ENCODE measurements at regions not wholly inside any gene's neighbourhood (a gene's known extent, or its start where the extent isn't known, plus 50 kb on each side); places are given as distances from the start of the nearest gene placed in this dataset.

DNA sequence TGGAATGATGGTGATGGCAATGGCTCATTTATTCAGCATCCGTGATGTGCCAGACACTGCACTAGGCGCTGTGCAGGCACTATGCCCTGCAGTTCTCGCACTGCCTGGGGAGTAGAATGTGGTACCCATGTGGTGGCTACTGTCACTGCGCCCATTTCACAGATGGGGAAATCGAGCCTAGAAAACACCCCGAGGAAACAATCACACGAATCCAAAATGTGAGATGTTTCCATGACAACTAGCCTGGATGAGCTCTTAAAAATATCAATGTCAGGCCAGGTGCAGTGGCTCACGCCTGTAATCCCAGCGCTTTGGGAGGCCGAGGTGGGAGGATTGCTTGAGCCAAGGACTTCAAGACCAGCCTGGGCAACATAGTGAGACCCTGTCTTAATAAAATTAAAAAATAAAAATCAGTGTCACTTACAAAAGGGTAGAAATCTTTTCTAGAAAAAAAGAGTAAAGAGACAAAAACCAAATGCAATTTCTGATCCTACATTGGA lies 57.9 kb upstream of the TNRC6A start:
- H3K9me3 ChIP-seq, result no peaks in the 10 kb centered on the region
- H3K4me3 ChIP-seq, result no peak overlapping the region
- no peak for DNase-seq (ENCODE audit: low spot score)
- no peaks in the 10 kb centered on the region for H3K36me3 ChIP-seq
- no peak overlapping the region for H3K27ac ChIP-seq
- intact Hi-C loops (cut with DNase I), result no loop called here
- H3K4me1 ChIP-seq (replicated peaks), result no peaks in the 10 kb centered on the region
- 82% methylated on average over 10 of the region's 10 CpGs for WGBS
- no peaks in the 10 kb centered on the region for H3K27me3 ChIP-seq (replicated peaks; ENCODE audit: insufficient read depth)
- TF ChIP-seq POLR2AphosphoS5 (IDR thresholded peaks at IDR 0.05) (no peak), POLR2A (IDR thresholded peaks at IDR 0.05) (no peak)
- TF ChIP-seq, protein P1, sequence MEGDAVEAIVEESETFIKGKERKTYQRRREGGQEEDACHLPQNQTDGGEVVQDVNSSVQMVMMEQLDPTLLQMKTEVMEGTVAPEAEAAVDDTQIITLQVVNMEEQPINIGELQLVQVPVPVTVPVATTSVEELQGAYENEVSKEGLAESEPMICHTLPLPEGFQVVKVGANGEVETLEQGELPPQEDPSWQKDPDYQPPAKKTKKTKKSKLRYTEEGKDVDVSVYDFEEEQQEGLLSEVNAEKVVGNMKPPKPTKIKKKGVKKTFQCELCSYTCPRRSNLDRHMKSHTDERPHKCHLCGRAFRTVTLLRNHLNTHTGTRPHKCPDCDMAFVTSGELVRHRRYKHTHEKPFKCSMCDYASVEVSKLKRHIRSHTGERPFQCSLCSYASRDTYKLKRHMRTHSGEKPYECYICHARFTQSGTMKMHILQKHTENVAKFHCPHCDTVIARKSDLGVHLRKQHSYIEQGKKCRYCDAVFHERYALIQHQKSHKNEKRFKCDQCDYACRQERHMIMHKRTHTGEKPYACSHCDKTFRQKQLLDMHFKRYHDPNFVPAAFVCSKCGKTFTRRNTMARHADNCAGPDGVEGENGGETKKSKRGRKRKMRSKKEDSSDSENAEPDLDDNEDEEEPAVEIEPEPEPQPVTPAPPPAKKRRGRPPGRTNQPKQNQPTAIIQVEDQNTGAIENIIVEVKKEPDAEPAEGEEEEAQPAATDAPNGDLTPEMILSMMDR (IDR thresholded peaks at IDR 0.05), result no peak

DNA sequence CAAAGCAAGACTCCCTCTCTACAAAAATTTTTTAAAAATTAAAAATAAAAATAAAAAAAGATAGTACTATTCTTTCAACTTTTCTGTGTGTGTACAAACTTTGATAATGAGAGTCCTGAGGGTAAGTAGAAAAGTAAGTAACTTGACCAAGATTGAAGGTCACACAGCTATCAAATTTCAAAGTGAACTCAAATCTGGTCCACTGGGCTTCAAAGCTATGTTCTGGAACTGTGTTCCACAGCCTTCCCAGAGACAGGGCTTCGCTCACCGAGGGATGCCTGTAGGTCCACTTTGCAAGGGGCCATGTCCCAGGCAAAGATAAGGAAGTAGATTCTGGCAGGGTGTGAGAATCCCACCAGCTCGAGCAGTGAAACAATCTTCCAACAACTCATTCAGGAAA lies 56.3 kb upstream of the TNRC6A start:
- intact Hi-C loops (cut with DNase I), result no loop called here
- WGBS, result 81% methylated on average over 3 of the region's 3 CpGs
- DNase-seq (ENCODE audit: low spot score), result no peak
- Histone ChIP-seq H3K4me3 (no peak overlapping the region), H3K27me3 (replicated peaks; ENCODE audit: insufficient read depth) (no peaks in the 10 kb centered on the region), H3K36me3 (no peaks in the 10 kb centered on the region), H3K4me1 (replicated peaks) (no peaks in the 10 kb centered on the region), H3K27ac (no peak overlapping the region), H3K9me3 (no peaks in the 10 kb centered on the region)
- TF ChIP-seq POLR2AphosphoS5 (IDR thresholded peaks at IDR 0.05), result no peak
- no peak for TF ChIP-seq POLR2A (IDR thresholded peaks at IDR 0.05)

DNA sequence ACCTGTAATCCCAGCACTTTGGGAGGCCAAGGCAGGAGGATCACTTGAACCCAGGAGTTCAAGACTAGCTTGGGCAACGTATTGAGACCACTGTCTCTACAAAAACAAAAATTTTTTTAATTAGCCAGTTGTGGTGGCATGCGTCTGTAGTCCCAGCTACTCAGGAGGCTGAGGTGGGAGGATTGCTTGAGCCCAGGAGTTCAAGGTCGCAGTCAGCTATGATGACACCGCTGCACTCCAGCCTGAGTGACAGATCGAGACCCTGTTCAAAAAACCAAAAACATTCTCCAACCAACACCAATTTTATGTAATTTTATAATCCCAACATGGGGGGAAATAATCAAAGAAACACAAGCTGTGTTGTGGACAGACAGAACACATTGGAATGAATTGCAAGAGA lies 54.6 kb upstream of the TNRC6A start:
- Histone ChIP-seq H3K36me3 (no peaks in the 10 kb centered on the region), H3K27ac (no peak overlapping the region), H3K27me3 (replicated peaks; ENCODE audit: insufficient read depth) (no peaks in the 10 kb centered on the region), H3K9me3 (no peaks in the 10 kb centered on the region), H3K4me1 (replicated peaks) (no peaks in the 10 kb centered on the region), H3K4me3 (no peak overlapping the region)
- intact Hi-C loops (cut with DNase I), result no loop called here
- DNase-seq (ENCODE audit: low spot score), result no peak
- TF ChIP-seq, protein P1 (IDR thresholded peaks at IDR 0.05), result no peak
- TF ChIP-seq POLR2A (IDR thresholded peaks at IDR 0.05) (no peak), POLR2AphosphoS5 (IDR thresholded peaks at IDR 0.05) (no peak)
- WGBS, result 91% methylated on average over 5 of the region's 5 CpGs

DNA sequence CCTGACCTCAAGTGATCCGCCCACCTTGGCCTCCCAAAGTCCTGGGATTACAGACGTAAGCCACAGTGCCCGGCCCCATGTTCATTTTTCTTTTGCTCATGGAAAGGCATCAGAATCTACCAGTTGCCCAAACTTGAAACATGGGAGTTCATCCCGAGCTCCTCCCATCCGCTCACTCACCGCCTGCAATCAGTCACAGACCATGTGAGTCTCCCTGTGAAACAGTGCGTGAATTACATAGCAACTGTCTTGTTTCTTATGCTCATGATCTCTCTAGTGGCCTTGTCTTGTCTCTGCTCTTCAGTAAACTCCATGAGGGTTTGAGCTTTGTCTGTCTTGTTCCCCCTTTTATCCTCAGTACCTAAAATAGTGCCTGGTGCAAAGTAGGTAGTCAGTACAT lies 52.1 kb upstream of the TNRC6A start:
- H3K9me3 ChIP-seq, result no peaks in the 10 kb centered on the region

More for the DNA sequence above, 52.1 kb upstream of the TNRC6A start:
- H3K27me3 ChIP-seq (replicated peaks; ENCODE audit: insufficient read depth), result no peaks in the 10 kb centered on the region
- TF ChIP-seq POLR2AphosphoS5 (IDR thresholded peaks at IDR 0.05) (no peak), POLR2A (IDR thresholded peaks at IDR 0.05) (no peak)
- TF ChIP-seq, protein P1 (IDR thresholded peaks at IDR 0.05), result no peak
- H3K36me3 ChIP-seq, result no peaks in the 10 kb centered on the region
- WGBS, result 91% methylated on average over 7 of the region's 7 CpGs
- DNase-seq (ENCODE audit: low spot score), result no peak
- no peak overlapping the region for H3K27ac ChIP-seq
- intact Hi-C loops (cut with DNase I), result no loop called here
- H3K4me3 ChIP-seq, result no peak overlapping the region
- no peaks in the 10 kb centered on the region for H3K4me1 ChIP-seq (replicated peaks)

Data from prostate gland (tissue), 2 donors.